ENCODE measurements at regions not wholly inside any gene's neighbourhood (a gene's known extent, or its start where the extent isn't known, plus 50 kb on each side); places are given as distances from the start of the nearest gene placed in this dataset.

DNA sequence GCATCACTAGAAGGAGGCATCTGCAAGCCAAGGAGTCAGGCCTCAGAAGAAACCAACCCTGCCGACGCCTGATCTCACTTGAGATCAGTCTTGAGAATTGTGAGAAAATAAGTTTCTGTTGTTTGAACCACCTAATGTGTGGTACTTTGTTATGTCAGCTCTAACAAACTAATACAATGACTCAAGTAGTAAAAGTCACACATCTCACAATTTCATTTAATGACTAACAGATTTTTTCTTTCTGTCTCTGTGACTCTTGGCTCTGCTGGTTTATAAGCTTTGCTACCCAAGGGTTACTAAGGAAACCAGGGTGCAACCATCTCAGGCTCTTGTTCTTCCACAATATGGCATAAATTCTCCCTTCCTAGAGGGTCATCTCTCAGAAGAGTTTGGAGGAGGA is 315.8 kb upstream of the GRAMD2B start:
- no peak overlapping the region for H3K4me3 ChIP-seq (ENCODE audit: low read depth, low read length)
- DNase-seq (ENCODE audit: low read depth): peak; percentile 23
- no peak for TF ChIP-seq CTCF (conservative IDR thresholded peaks at IDR 0.05; ENCODE audit: low read depth, low read length)

- TF ChIP-seq CTCF (conservative IDR thresholded peaks at IDR 0.05; ENCODE audit: low read depth, low read length): no peak
- DNase-seq (ENCODE audit: low read depth): no peak
- no peak overlapping the region for H3K4me3 ChIP-seq (ENCODE audit: low read depth, low read length)
Measured at GRCh38 chr5:126108470-126108869, 314.7 kb upstream of the GRAMD2B start.

DNA sequence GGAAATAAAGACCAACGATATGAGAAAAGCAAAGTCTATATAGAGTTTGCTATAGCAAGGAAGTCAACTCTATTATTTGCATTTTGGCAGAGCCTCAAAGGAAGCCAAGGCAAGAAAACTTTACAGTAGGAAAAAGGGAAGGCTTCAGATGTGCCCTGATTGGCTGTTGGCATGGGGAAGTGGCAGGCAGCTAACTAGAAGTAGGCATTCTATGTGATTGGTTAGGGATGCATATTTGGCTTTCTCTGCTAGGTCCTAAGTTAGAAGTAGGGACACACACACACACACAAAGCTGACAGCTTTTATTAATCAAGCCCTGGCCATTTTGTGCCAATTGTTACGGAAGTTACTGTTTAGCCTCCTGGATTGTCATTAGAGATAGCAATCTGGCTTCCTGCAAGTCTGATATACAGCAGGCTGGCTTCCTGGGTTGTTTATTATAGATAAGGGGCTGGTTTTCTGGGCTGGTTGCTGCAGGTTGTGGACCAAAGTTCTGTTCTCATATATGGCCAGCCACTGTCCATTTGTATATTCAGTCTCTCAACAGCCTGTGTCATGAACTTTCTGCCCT is 308.1 kb upstream of the GRAMD2B start:
- no peak overlapping the region for H3K4me3 ChIP-seq (ENCODE audit: low read depth, low read length)
- no peak for DNase-seq (ENCODE audit: low read depth)
- no peak for TF ChIP-seq CTCF (conservative IDR thresholded peaks at IDR 0.05; ENCODE audit: low read depth, low read length)

DNA sequence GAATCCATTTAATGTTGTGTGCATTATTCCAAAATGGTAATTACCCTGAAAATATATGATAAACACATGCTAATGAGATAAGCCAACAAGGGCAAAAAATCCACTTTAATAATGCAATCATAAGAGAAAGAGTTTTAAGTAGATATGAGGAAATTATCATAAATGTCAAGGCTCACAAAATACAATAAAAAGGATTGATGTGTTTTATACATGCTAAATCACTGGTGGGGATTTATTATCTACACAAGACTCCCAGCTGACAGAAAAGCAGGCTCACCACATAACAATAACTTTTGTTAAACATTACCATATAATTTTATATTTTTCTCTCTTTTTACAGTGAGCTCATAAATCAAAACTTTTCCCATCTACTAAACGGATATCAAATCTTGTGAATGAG is 306.2 kb upstream of the GRAMD2B start:
- no peak for DNase-seq (ENCODE audit: low read depth)
- no peak overlapping the region for H3K4me3 ChIP-seq (ENCODE audit: low read depth, low read length)
- TF ChIP-seq CTCF (conservative IDR thresholded peaks at IDR 0.05; ENCODE audit: low read depth, low read length): no peak

GRCh38 chr5:126119887-126120442 is 303.2 kb upstream of the GRAMD2B start:
- no peak for DNase-seq (ENCODE audit: low read depth)
- no peak overlapping the region for H3K4me3 ChIP-seq (ENCODE audit: low read depth, low read length)
- TF ChIP-seq CTCF (conservative IDR thresholded peaks at IDR 0.05; ENCODE audit: low read depth, low read length): no peak

DNA sequence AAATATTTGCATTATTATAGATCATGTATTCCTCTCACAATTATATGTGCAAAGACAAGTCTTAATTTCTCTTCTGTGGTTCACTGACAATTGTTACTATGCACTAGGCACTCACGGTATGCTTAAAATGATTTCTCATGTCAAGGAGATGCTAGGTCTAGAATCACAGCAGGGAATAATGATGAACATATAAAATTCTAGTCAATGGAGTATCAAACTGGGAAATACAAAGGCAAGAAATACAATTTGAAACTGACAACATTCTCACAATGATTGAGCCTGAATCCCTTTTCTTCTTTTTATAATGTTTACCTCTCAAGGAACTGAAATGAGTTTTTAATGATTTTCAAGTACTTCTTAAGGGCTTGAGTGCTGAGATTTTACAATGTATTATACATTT is 302.3 kb upstream of the GRAMD2B start:
- no peak for TF ChIP-seq CTCF (conservative IDR thresholded peaks at IDR 0.05; ENCODE audit: low read depth, low read length)
- DNase-seq (ENCODE audit: low read depth): no peak

GRCh38 chr5:126122942-126123341 is 300.3 kb upstream of the GRAMD2B start:
- no peak for DNase-seq (ENCODE audit: low read depth)
- TF ChIP-seq CTCF (conservative IDR thresholded peaks at IDR 0.05; ENCODE audit: low read depth, low read length): no peak
- no peak overlapping the region for H3K4me3 ChIP-seq (ENCODE audit: low read depth, low read length)

More for the DNA sequence above, 302.3 kb upstream of the GRAMD2B start:
- no peak overlapping the region for H3K4me3 ChIP-seq (ENCODE audit: low read depth, low read length)
